HEK293T (cell line): ENCODE measurements at regions not wholly inside any gene's neighbourhood (a gene's known extent, or its start where the extent isn't known, plus 50 kb on each side); places are given as distances from the start of the nearest gene placed in this dataset.

Experiments used
- CTCF ChIA-PET: fragments of 350-600 bp; formaldehyde crosslinking; extraction: SDS; loops from one replicate; lab custom pipeline; 2021; ENCODE audit warnings: antibody characterized with exemption, inconsistent platforms; lab: Yijun Ruan, JAX
- POLR2A ChIA-PET: fragments of 350-600 bp; formaldehyde crosslinking; extraction: SDS; loops from one replicate; lab custom pipeline; 2020; ENCODE audit warnings: antibody characterized with exemption, inconsistent platforms; lab: Yijun Ruan, JAX
- DNase-seq: peaks from one replicate; pipeline ENCODE4 v3.0.0; 2012; ENCODE audit warnings: mixed read lengths; ENCODE audit errors: extremely low spot score
- ARNT ChIP-seq: fragments of 450-650 bp; IDR thresholded peaks from 2 replicates; pipeline ENCODE4 v1.6.1; 2017; ENCODE audit warnings: mild to moderate bottlenecking
- BHLHE40 ChIP-seq: fragments of 450-650 bp; IDR thresholded peaks from 2 replicates; pipeline ENCODE4 v1.6.1; 2016; ENCODE audit warnings: mild to moderate bottlenecking, moderate library complexity, borderline replicate concordance
- CTBP1 ChIP-seq: fragments of 450-650 bp; IDR thresholded peaks from 2 replicates; pipeline ENCODE4 v1.6.1; 2016; ENCODE audit warnings: borderline replicate concordance
- ELF4 ChIP-seq: fragments of 450-650 bp; IDR thresholded peaks from 2 replicates; pipeline ENCODE4 v1.6.1; 2017; ENCODE audit warnings: antibody characterized with exemption
- FOXA1 ChIP-seq: fragments of 450-650 bp; IDR thresholded peaks from 2 replicates; pipeline ENCODE4 v1.6.1; 2016; ENCODE audit warnings: mild to moderate bottlenecking
- FOXK2 ChIP-seq: fragments of 450-650 bp; IDR thresholded peaks from 2 replicates; pipeline ENCODE4 v1.6.1; 2016; ENCODE audit warnings: mild to moderate bottlenecking
- FOXM1 ChIP-seq: fragments of 450-650 bp; IDR thresholded peaks from 2 replicates; pipeline ENCODE4 v1.6.1; 2017; ENCODE audit warnings: mild to moderate bottlenecking, borderline replicate concordance
- HDGF ChIP-seq: fragments of 450-650 bp; IDR thresholded peaks from 2 replicates; pipeline ENCODE4 v1.6.1; 2017; ENCODE audit warnings: antibody characterized with exemption, borderline replicate concordance
- L3MBTL2 ChIP-seq: fragments of 450-650 bp; conservative IDR thresholded peaks from 2 replicates; pipeline ENCODE4 v1.6.1; 2016; ENCODE audit warnings: mild to moderate bottlenecking
- LEF1 ChIP-seq: fragments of 450-650 bp; IDR thresholded peaks from 2 replicates; pipeline ENCODE4 v1.6.1; 2017; ENCODE audit warnings: mild to moderate bottlenecking, borderline replicate concordance
- NFRKB ChIP-seq: fragments of 450-650 bp; IDR thresholded peaks from 2 replicates; pipeline ENCODE4 v1.6.1; 2016; ENCODE audit warnings: mild to moderate bottlenecking, moderate library complexity
- PKNOX1 ChIP-seq: fragments of 450-650 bp; IDR thresholded peaks from 2 replicates; pipeline ENCODE4 v1.6.1; 2016
- SP1 ChIP-seq: fragments of 450-650 bp; IDR thresholded peaks from 2 replicates; pipeline ENCODE4 v1.6.1; 2017
- SUZ12 ChIP-seq: fragments of 450-650 bp; IDR thresholded peaks from 2 replicates; pipeline ENCODE4 v1.6.1; 2016; ENCODE audit warnings: mild to moderate bottlenecking
- TARDBP ChIP-seq: fragments of 450-650 bp; IDR thresholded peaks from 2 replicates; pipeline ENCODE4 v1.6.1; 2016
- ZNF384 ChIP-seq: fragments of 450-650 bp; IDR thresholded peaks from 2 replicates; pipeline ENCODE4 v1.6.1; 2016

GRCh38 chr13:100810481-100810880, 135.9 kb upstream of the TMTC4 start:
- ChIA-PET POLR2A (no interaction called here), CTCF (no interaction called here)
- TF ChIP-seq BHLHE40 (no peak), HDGF (no peak), LEF1 (no peak), ARNT (no peak), TARDBP (no peak), ELF4 (no peak), PKNOX1 (no peak), SUZ12 (no peak), ZNF384 (no peak), CTBP1 (no peak), FOXK2 (no peak)
- no peak for DNase-seq

GRCh38 chr13:100809856-100810255, 135.3 kb upstream of the TMTC4 start:
- POLR2A ChIA-PET, result no interaction called here
- TF ChIP-seq HDGF (no peak), SUZ12 (no peak)
- CTCF ChIA-PET, result no interaction called here
- DNase-seq, result no peak

- ChIA-PET POLR2A (no interaction called here), CTCF (no interaction called here)
- TF ChIP-seq HDGF, result no peak
- TF ChIP-seq NFRKB, result no peak
- no peak for TF ChIP-seq TARDBP
- no peak for DNase-seq
These were observed 134.5 kb upstream of the TMTC4 start for GRCh38 chr13:100809129-100809390.

GRCh38 chr13:100808330-100809128, 133.9 kb upstream of the TMTC4 start:
- ChIA-PET POLR2A (no interaction called here), CTCF (no interaction called here)
- no peak for DNase-seq
- TF ChIP-seq ZNF384 (no peak), TARDBP (no peak), CTBP1 (no peak), FOXA1 (no peak), HDGF (no peak), SUZ12 (no peak), L3MBTL2 (no peak), SP1 (no peak), PKNOX1 (no peak)

GRCh38 chr13:100803091-100803490, 128.5 kb upstream of the TMTC4 start:
- ChIA-PET CTCF (no interaction called here), POLR2A (no interaction called here)
- no peak for DNase-seq
- TF ChIP-seq FOXA1 (no peak), FOXM1 (no peak), NFRKB (no peak), ZNF384 (no peak), FOXK2 (no peak), LEF1 (no peak)

GRCh38 chr13:100800283-100800875, 125.8 kb upstream of the TMTC4 start:
- no peak for TF ChIP-seq CTBP1
- TF ChIP-seq TARDBP, result no peak
- TF ChIP-seq HDGF, result no peak
- no peak for TF ChIP-seq FOXK2
- TF ChIP-seq ELF4, result no peak
- no peak for TF ChIP-seq PKNOX1
- no peak for TF ChIP-seq LEF1
- TF ChIP-seq ARNT, result no peak
- no peak for TF ChIP-seq NFRKB
- TF ChIP-seq FOXA1, result no peak
- no peak for TF ChIP-seq SUZ12
- TF ChIP-seq BHLHE40, result no peak
- TF ChIP-seq L3MBTL2, result no peak
- no peak for TF ChIP-seq SP1
- POLR2A ChIA-PET, result no interaction called here
- DNase-seq, result no peak
- CTCF ChIA-PET, result no interaction called here

GRCh38 chr13:100798739-100799361, 124.3 kb upstream of the TMTC4 start:
- DNase-seq, result no peak
- TF ChIP-seq FOXM1, result no peak
- TF ChIP-seq LEF1, result no peak
- TF ChIP-seq CTBP1, result no peak
- TF ChIP-seq FOXK2, result no peak
- TF ChIP-seq SP1, result no peak
- TF ChIP-seq ZNF384, result no peak
- TF ChIP-seq ARNT, result no peak
- TF ChIP-seq PKNOX1, result no peak
- TF ChIP-seq SUZ12, result no peak
- no peak for TF ChIP-seq ELF4
- TF ChIP-seq TARDBP, result no peak
- TF ChIP-seq HDGF, result no peak
- no peak for TF ChIP-seq NFRKB
- no peak for TF ChIP-seq BHLHE40
- no peak for TF ChIP-seq FOXA1
- no peak for TF ChIP-seq L3MBTL2
- ChIA-PET POLR2A (no interaction called here), CTCF (no interaction called here)
